Breast epithelium (tissue), 3 donors: ENCODE measurements at regions not wholly inside any gene's neighbourhood (a gene's known extent, or its start where the extent isn't known, plus 50 kb on each side); places are given as distances from the start of the nearest gene placed in this dataset.

Source experiments
- POLR2A ChIP-seq: fragments of 450-650 bp; IDR thresholded peaks from one replicate; pipeline ENCODE4 v1.6.1; 2016; ENCODE audit warnings: antibody characterized with exemption, mild to moderate bottlenecking, moderate library complexity
- TF ChIP-seq, protein P1 (sequence below), 3 donors: fragments of 450-650 bp; IDR thresholded peaks; one replicate each; pipeline ENCODE4 v1.5.1; 2016 to 2017; ENCODE audit warnings: antibody characterized with exemption in 3 of 3, mild to moderate bottlenecking in 3 of 3, moderate library complexity in 3 of 3

DNA sequence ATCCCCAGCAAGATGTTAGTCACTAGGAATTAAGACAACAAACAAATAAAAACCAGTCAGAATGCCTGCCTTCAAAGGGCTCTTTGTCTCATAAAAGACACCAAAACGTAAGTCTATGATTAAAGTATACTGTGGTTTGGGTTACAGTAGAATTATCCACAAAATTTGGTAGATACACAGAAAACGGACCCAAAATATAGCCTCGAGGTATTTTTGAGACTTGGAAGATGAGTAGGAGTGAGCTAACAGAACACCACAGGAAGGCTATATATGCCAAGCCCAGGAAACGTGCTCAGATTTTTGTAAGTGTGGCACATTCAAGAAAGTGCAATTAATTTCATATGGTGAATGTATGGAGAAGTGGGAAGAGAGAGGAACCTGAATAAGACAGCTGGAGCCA, 831.4 kb downstream of the CDH11 start:
- TF ChIP-seq POLR2A, result no peak
- TF ChIP-seq, protein P1, sequence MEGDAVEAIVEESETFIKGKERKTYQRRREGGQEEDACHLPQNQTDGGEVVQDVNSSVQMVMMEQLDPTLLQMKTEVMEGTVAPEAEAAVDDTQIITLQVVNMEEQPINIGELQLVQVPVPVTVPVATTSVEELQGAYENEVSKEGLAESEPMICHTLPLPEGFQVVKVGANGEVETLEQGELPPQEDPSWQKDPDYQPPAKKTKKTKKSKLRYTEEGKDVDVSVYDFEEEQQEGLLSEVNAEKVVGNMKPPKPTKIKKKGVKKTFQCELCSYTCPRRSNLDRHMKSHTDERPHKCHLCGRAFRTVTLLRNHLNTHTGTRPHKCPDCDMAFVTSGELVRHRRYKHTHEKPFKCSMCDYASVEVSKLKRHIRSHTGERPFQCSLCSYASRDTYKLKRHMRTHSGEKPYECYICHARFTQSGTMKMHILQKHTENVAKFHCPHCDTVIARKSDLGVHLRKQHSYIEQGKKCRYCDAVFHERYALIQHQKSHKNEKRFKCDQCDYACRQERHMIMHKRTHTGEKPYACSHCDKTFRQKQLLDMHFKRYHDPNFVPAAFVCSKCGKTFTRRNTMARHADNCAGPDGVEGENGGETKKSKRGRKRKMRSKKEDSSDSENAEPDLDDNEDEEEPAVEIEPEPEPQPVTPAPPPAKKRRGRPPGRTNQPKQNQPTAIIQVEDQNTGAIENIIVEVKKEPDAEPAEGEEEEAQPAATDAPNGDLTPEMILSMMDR (IDR thresholded peaks at IDR 0.05), result no peak
